ENCODE measurements at regions not wholly inside any gene's neighbourhood (a gene's known extent, or its start where the extent isn't known, plus 50 kb on each side); places are given as distances from the start of the nearest gene placed in this dataset.
A peak's percentile ranks its signal among the peaks of the same experiment; 100 is the strongest.

- no peak overlapping the region for H3K27ac ChIP-seq
- intact Hi-C loops (cut with DNase I) = no loop called here
- H3K36me3 ChIP-seq (ENCODE audit: insufficient read depth in 1 of 2, low read depth in 1 of 2) = no peaks in the 10 kb centered on the region
- no peaks in the 10 kb centered on the region for H3K27me3 ChIP-seq (ENCODE audit: insufficient read depth in 3 of 3, low read length in 2 of 3)
- 64 to 76% (median 69%) methylated on average over 6 of the region's 6 CpGs for WGBS, 3 donors
- DNase-seq (no peak), ATAC-seq (no peak)
- no peaks in the 10 kb centered on the region for H3K4me1 ChIP-seq
- H3K4me3 ChIP-seq = no peak overlapping the region
- no peaks in the 10 kb centered on the region for H3K9me3 ChIP-seq
- no peak for TF ChIP-seq CTCF (IDR thresholded peaks at IDR 0.05)
Measured at GRCh38 chr11:19557185-19557584, 155.5 kb upstream of the NAV2 start.

GRCh38 chr11:19555266-19555665 lies 157.4 kb upstream of the NAV2 start:
- TF ChIP-seq CTCF (IDR thresholded peaks at IDR 0.05) = no peak
- intact Hi-C loops (cut with DNase I) = no loop called here

GRCh38 chr11:19553683-19554333 lies 158.8 kb upstream of the NAV2 start:
- ATAC-seq (peak; percentile 79 to 92 (median 82)), DNase-seq (peak; percentile 73 to 88)
- H3K4me1 ChIP-seq = no peaks in the 10 kb centered on the region
- H3K9me3 ChIP-seq = no peaks in the 10 kb centered on the region
- no peak overlapping the region for H3K27ac ChIP-seq
- intact Hi-C loops (cut with DNase I) = loop anchor here (1.0 to 5.0 kb wide), 6 partner anchors 237 to 483 kb away; no protein-coding TSS in a partner anchor
- H3K27me3 ChIP-seq (ENCODE audit: insufficient read depth in 3 of 3, low read length in 2 of 3) = no peaks in the 10 kb centered on the region
- no peaks in the 10 kb centered on the region for H3K36me3 ChIP-seq (ENCODE audit: insufficient read depth in 1 of 2, low read depth in 1 of 2)
- H3K4me3 ChIP-seq = no peak overlapping the region
- WGBS, 3 donors = 40 to 46% (median 40%) methylated on average over 8 of the region's 8 CpGs
- peak; percentile 89 for TF ChIP-seq CTCF (IDR thresholded peaks at IDR 0.05)

More at GRCh38 chr11:19555266-19555665, 157.4 kb upstream of the NAV2 start:
- no peak for ATAC-seq
- Histone ChIP-seq H3K4me3 (no peak overlapping the region), H3K27me3 (ENCODE audit: insufficient read depth in 3 of 3, low read length in 2 of 3) (no peaks in the 10 kb centered on the region), H3K4me1 (no peaks in the 10 kb centered on the region), H3K36me3 (ENCODE audit: insufficient read depth in 1 of 2, low read depth in 1 of 2) (no peaks in the 10 kb centered on the region), H3K27ac (no peak overlapping the region), H3K9me3 (no peaks in the 10 kb centered on the region)
- WGBS, 3 donors = 70 to 84% (median 79%) methylated on average over 3 of the region's 3 CpGs
- no peak for DNase-seq

- intact Hi-C loops (cut with DNase I) = loop anchor here (1.0 to 5.0 kb wide), 7 partner anchors 235 to 482 kb away; no protein-coding TSS in a partner anchor
- Histone ChIP-seq H3K27ac (no peak overlapping the region), H3K9me3 (no peaks in the 10 kb centered on the region), H3K27me3 (ENCODE audit: insufficient read depth in 3 of 3, low read length in 2 of 3) (no peaks in the 10 kb centered on the region), H3K4me1 (no peaks in the 10 kb centered on the region), H3K36me3 (ENCODE audit: insufficient read depth in 1 of 2, low read depth in 1 of 2) (no peaks in the 10 kb centered on the region), H3K4me3 (no peak overlapping the region)
- no peak for DNase-seq
- no peak for ATAC-seq
- no peak for TF ChIP-seq CTCF (IDR thresholded peaks at IDR 0.05)
- 79 to 83% (median 83%) methylated on average over 8 of the region's 8 CpGs for WGBS, 3 donors
Measured at GRCh38 chr11:19552656-19553260, 159.9 kb upstream of the NAV2 start.
